ENCODE measurements at regions not wholly inside any gene's neighbourhood (a gene's known extent, or its start where the extent isn't known, plus 50 kb on each side); places are given as distances from the start of the nearest gene placed in this dataset.

GRCh38 chr1:87542697-87543096 is 214.0 kb downstream of the LMO4 start:
- no peaks in the 10 kb centered on the region for H3K27me3 ChIP-seq (replicated peaks)
- no peak overlapping the region for H3K4me3 ChIP-seq (ENCODE audit: low read depth, low read length)
- DNase-seq, result no peak
- in situ Hi-C loops (cut with HindIII; ENCODE audit: low pct_ligation_motif_present, low sequenced_read_pairs), result no loop called here
- H3K36me3 ChIP-seq (replicated peaks), result no peaks in the 10 kb centered on the region
- H3K27ac ChIP-seq, result no peak overlapping the region
- TF ChIP-seq CTCF (IDR thresholded peaks at IDR 0.05; ENCODE audit: low read depth, low read length, missing control alignments), result no peak

- in situ Hi-C loops (cut with HindIII; ENCODE audit: low pct_ligation_motif_present, low sequenced_read_pairs), result no loop called here
Observed at GRCh38 chr1:87549738-87550137, 221.1 kb downstream of the LMO4 start.

GRCh38 chr1:87553511-87553910 is 224.8 kb downstream of the LMO4 start:
- Histone ChIP-seq H3K27ac (no peak overlapping the region), H3K27me3 (replicated peaks) (no peaks in the 10 kb centered on the region), H3K36me3 (replicated peaks) (no peaks in the 10 kb centered on the region), H3K4me3 (ENCODE audit: low read depth, low read length) (no peak overlapping the region)
- in situ Hi-C loops (cut with HindIII; ENCODE audit: low pct_ligation_motif_present, low sequenced_read_pairs), result no loop called here
- TF ChIP-seq CTCF (IDR thresholded peaks at IDR 0.05; ENCODE audit: low read depth, low read length, missing control alignments), result no peak
- no peak for DNase-seq

More at GRCh38 chr1:87549738-87550137, 221.1 kb downstream of the LMO4 start:
- H3K4me3 ChIP-seq (ENCODE audit: low read depth, low read length), result no peak overlapping the region
- H3K27ac ChIP-seq, result no peak overlapping the region
- H3K27me3 ChIP-seq (replicated peaks), result no peaks in the 10 kb centered on the region
- no peaks in the 10 kb centered on the region for H3K36me3 ChIP-seq (replicated peaks)
- no peak for DNase-seq
- TF ChIP-seq CTCF (IDR thresholded peaks at IDR 0.05; ENCODE audit: low read depth, low read length, missing control alignments), result no peak

GRCh38 chr1:87555366-87555765 is 226.7 kb downstream of the LMO4 start:
- no peak for DNase-seq
- no peaks in the 10 kb centered on the region for H3K27me3 ChIP-seq (replicated peaks)
- in situ Hi-C loops (cut with HindIII; ENCODE audit: low pct_ligation_motif_present, low sequenced_read_pairs), result no loop called here
- no peak for TF ChIP-seq CTCF (IDR thresholded peaks at IDR 0.05; ENCODE audit: low read depth, low read length, missing control alignments)
- H3K4me3 ChIP-seq (ENCODE audit: low read depth, low read length), result no peak overlapping the region
- no peaks in the 10 kb centered on the region for H3K36me3 ChIP-seq (replicated peaks)
- no peak overlapping the region for H3K27ac ChIP-seq

- Histone ChIP-seq H3K36me3 (replicated peaks) (no peaks in the 10 kb centered on the region), H3K4me3 (ENCODE audit: low read depth, low read length) (no peak overlapping the region), H3K27ac (no peak overlapping the region), H3K27me3 (replicated peaks) (no peaks in the 10 kb centered on the region)
- TF ChIP-seq CTCF (IDR thresholded peaks at IDR 0.05; ENCODE audit: low read depth, low read length, missing control alignments), result no peak
- in situ Hi-C loops (cut with HindIII; ENCODE audit: low pct_ligation_motif_present, low sequenced_read_pairs), result no loop called here
- DNase-seq, result no peak
Observed at GRCh38 chr1:87556326-87556725, 227.6 kb downstream of the LMO4 start.

- in situ Hi-C loops (cut with HindIII; ENCODE audit: low pct_ligation_motif_present, low sequenced_read_pairs), result no loop called here
- Histone ChIP-seq H3K27me3 (replicated peaks) (no peaks in the 10 kb centered on the region), H3K27ac (no peak overlapping the region), H3K4me3 (ENCODE audit: low read depth, low read length) (no peak overlapping the region), H3K36me3 (replicated peaks) (no peaks in the 10 kb centered on the region)
- TF ChIP-seq CTCF (IDR thresholded peaks at IDR 0.05; ENCODE audit: low read depth, low read length, missing control alignments), result no peak
- DNase-seq, result no peak
Observed at GRCh38 chr1:87558921-87559320, 230.2 kb downstream of the LMO4 start.

Measured in brain microvascular endothelial cell (primary cell).